Suprapubic skin (tissue), 4 donors: ENCODE measurements at regions not wholly inside any gene's neighbourhood (a gene's known extent, or its start where the extent isn't known, plus 50 kb on each side); places are given as distances from the start of the nearest gene placed in this dataset.

Experiments used
- DNase-seq, 2 donors: peaks; one replicate each; pipeline ENCODE4 v3.0.0-alpha.2; 2019; ENCODE audit warnings: low spot score in 2 of 2
- H3K27ac ChIP-seq: fragments of 200-600 bp; sonication (generic); one replicate; pipeline ENCODE4 v1.5.1; 2019
- H3K27me3 ChIP-seq: fragments of 200-600 bp; sonication (generic); one replicate; pipeline ENCODE4 v1.5.1; 2019
- H3K36me3 ChIP-seq: fragments of 200-600 bp; sonication (generic); one replicate; pipeline ENCODE4 v1.5.1; 2019
- H3K4me1 ChIP-seq: fragments of 200-600 bp; sonication (generic); one replicate; pipeline ENCODE4 v1.5.1; 2019
- H3K4me3 ChIP-seq: fragments of 200-600 bp; sonication (generic); one replicate; pipeline ENCODE4 v1.5.1; 2019; ENCODE audit warnings: mild to moderate bottlenecking
- H3K9me3 ChIP-seq: fragments of 200-600 bp; sonication (generic); one replicate; pipeline ENCODE4 v1.5.1; 2019
- CTCF ChIP-seq, 2 donors: fragments of 200-600 bp in 1 of 2; fragments of 450-650 bp in 1 of 2; sonication (generic) in 1 of 2; IDR thresholded peaks; one replicate each; pipeline ENCODE4 v1.5.1; 2016 to 2019; ENCODE audit warnings: antibody characterized with exemption in 2 of 2, mild to moderate bottlenecking in 1 of 2, moderate library complexity in 1 of 2
- EP300 ChIP-seq: sonication (generic); formaldehyde crosslinking; IDR thresholded peaks from one replicate; pipeline ENCODE4 v1.6.1; 2017; ENCODE audit warnings: antibody characterized with exemption
- POLR2A ChIP-seq, 2 donors: fragments of 450-650 bp; IDR thresholded peaks; one replicate each; pipeline ENCODE4 v1.6.1; 2017; ENCODE audit warnings: antibody characterized with exemption in 2 of 2, mild to moderate bottlenecking in 2 of 2, moderate library complexity in 2 of 2
- POLR2AphosphoS5 ChIP-seq, 3 donors: sonication (generic); formaldehyde crosslinking; IDR thresholded peaks; one replicate each; pipeline ENCODE4 v1.6.1; 2017; ENCODE audit warnings: antibody characterized with exemption in 3 of 3
- WGBS: methylation state at CpG from one replicate; pipeline ENCODE4 v1.1.5; 2018; 5-methylcytosine and 5-hydroxymethylcytosine counted together

GRCh38 chr3:101131767-101132166, 138.5 kb upstream of the ABI3BP start:
- Histone ChIP-seq H3K4me1 (peaks cover 9% of the 10 kb centered on the region), H3K27me3 (no peaks in the 10 kb centered on the region), H3K36me3 (no peaks in the 10 kb centered on the region), H3K27ac (no peak overlapping the region), H3K9me3 (no peaks in the 10 kb centered on the region), H3K4me3 (no peak overlapping the region)
- WGBS, result 97% methylated on average over 2 of the region's 2 CpGs
- no peak for DNase-seq
- TF ChIP-seq EP300 (no peak), POLR2A (IDR thresholded peaks at IDR 0.05) (no peak), CTCF (IDR thresholded peaks at IDR 0.05) (no peak), POLR2AphosphoS5 (IDR thresholded peaks at IDR 0.05) (no peak)

GRCh38 chr3:101128786-101129185, 135.6 kb upstream of the ABI3BP start:
- Histone ChIP-seq H3K9me3 (no peaks in the 10 kb centered on the region), H3K4me1 (peaks cover 9% of the 10 kb centered on the region), H3K4me3 (no peak overlapping the region), H3K36me3 (no peaks in the 10 kb centered on the region), H3K27ac (no peak overlapping the region), H3K27me3 (no peaks in the 10 kb centered on the region)
- no peak for TF ChIP-seq EP300
- no peak for TF ChIP-seq POLR2A (IDR thresholded peaks at IDR 0.05)
- TF ChIP-seq POLR2AphosphoS5 (IDR thresholded peaks at IDR 0.05), result no peak
- TF ChIP-seq CTCF (IDR thresholded peaks at IDR 0.05), result no peak
- no peak for DNase-seq
- WGBS, result 53% methylated on average over 9 of the region's 9 CpGs

GRCh38 chr3:101128001-101128400, 134.8 kb upstream of the ABI3BP start:
- 47% methylated on average over 1 of the region's 1 CpG for WGBS
- H3K36me3 ChIP-seq, result no peaks in the 10 kb centered on the region
- no peaks in the 10 kb centered on the region for H3K9me3 ChIP-seq
- no peak overlapping the region for H3K4me3 ChIP-seq
- no peaks in the 10 kb centered on the region for H3K27me3 ChIP-seq
- H3K27ac ChIP-seq, result no peak overlapping the region
- DNase-seq, result no peak
- TF ChIP-seq EP300, result no peak
- TF ChIP-seq POLR2AphosphoS5 (IDR thresholded peaks at IDR 0.05), result no peak
- no peak for TF ChIP-seq CTCF (IDR thresholded peaks at IDR 0.05)
- no peak for TF ChIP-seq POLR2A (IDR thresholded peaks at IDR 0.05)
- peaks cover 9% of the 10 kb centered on the region for H3K4me1 ChIP-seq

- Histone ChIP-seq H3K4me1 (peaks cover 9% of the 10 kb centered on the region), H3K4me3 (no peak overlapping the region), H3K36me3 (no peaks in the 10 kb centered on the region), H3K9me3 (no peaks in the 10 kb centered on the region), H3K27me3 (no peaks in the 10 kb centered on the region), H3K27ac (no peak overlapping the region)
- TF ChIP-seq POLR2AphosphoS5 (IDR thresholded peaks at IDR 0.05) (no peak), POLR2A (IDR thresholded peaks at IDR 0.05) (no peak), CTCF (IDR thresholded peaks at IDR 0.05) (no peak), EP300 (no peak)
- 28% methylated on average over 2 of the region's 2 CpGs for WGBS
- no peak for DNase-seq
Measured at GRCh38 chr3:101124125-101124524, 130.9 kb upstream of the ABI3BP start.

- no peak for TF ChIP-seq POLR2AphosphoS5 (IDR thresholded peaks at IDR 0.05)
- TF ChIP-seq POLR2A (IDR thresholded peaks at IDR 0.05), result no peak
- no peak for TF ChIP-seq EP300
- TF ChIP-seq CTCF (IDR thresholded peaks at IDR 0.05), result no peak
- Histone ChIP-seq H3K27me3 (no peaks in the 10 kb centered on the region), H3K36me3 (no peaks in the 10 kb centered on the region), H3K9me3 (no peaks in the 10 kb centered on the region), H3K4me1 (peaks cover 4% of the 10 kb centered on the region), H3K27ac (no peak overlapping the region), H3K4me3 (no peak overlapping the region)
- DNase-seq, result no peak
- 90% methylated on average over 2 of the region's 2 CpGs for WGBS
Measured at GRCh38 chr3:101123081-101123480, 129.9 kb upstream of the ABI3BP start.
